Mucosa of rectum (tissue), 2 donors: ENCODE measurements at regions not wholly inside any gene's neighbourhood (a gene's known extent, or its start where the extent isn't known, plus 50 kb on each side); places are given as distances from the start of the nearest gene placed in this dataset.

Experiments
- H3K27ac ChIP-seq, 2 donors: one replicate each; pipeline ENCODE4 v1.7.0; 2013; ENCODE audit warnings: inconsistent platforms in 2 of 2, low read depth in 2 of 2, low read length in 2 of 2
- H3K27me3 ChIP-seq, 2 donors: one replicate each; pipeline ENCODE4 v1.7.0; 2013; ENCODE audit warnings: low read length in 2 of 2; ENCODE audit not compliant: control insufficient read depth in 2 of 2, insufficient read depth in 2 of 2
- H3K36me3 ChIP-seq, 2 donors: one replicate each; pipeline ENCODE4 v1.7.0; 2013; ENCODE audit warnings: low read length in 2 of 2; ENCODE audit not compliant: control insufficient read depth in 2 of 2, insufficient read depth in 2 of 2
- H3K4me1 ChIP-seq, 2 donors: one replicate each; pipeline ENCODE4 v1.7.0; 2013; ENCODE audit warnings: low read length in 2 of 2, mild to moderate bottlenecking in 1 of 2; ENCODE audit not compliant: control insufficient read depth in 2 of 2, insufficient read depth in 2 of 2
- H3K4me3 ChIP-seq, 2 donors: one replicate each; pipeline ENCODE4 v1.7.0; 2013; ENCODE audit warnings: low read length in 2 of 2
- H3K9ac ChIP-seq, 2 donors: one replicate each; pipeline ENCODE4 v1.7.0; 2013; ENCODE audit warnings: low read length in 2 of 2, low read depth in 1 of 2, mild to moderate bottlenecking in 1 of 2
- H3K9me3 ChIP-seq, 2 donors: one replicate each; pipeline ENCODE4 v1.7.0; 2013; ENCODE audit warnings: low read length in 2 of 2; ENCODE audit not compliant: control insufficient read depth in 2 of 2
- donor health status: healthy.
- donor health status: Normal muscosa, but diverticular disease.

- no peak overlapping the region for H3K9ac ChIP-seq
- no peak overlapping the region for H3K4me3 ChIP-seq
- H3K36me3 ChIP-seq: no peaks in the 10 kb centered on the region
- H3K27ac ChIP-seq: no peak overlapping the region
- peaks cover 0 to 3% of the 10 kb centered on the region in 2 donors for H3K9me3 ChIP-seq
- no peaks in the 10 kb centered on the region for H3K4me1 ChIP-seq
- H3K27me3 ChIP-seq: no peaks in the 10 kb centered on the region
These were observed 358.6 kb upstream of the CDH9 start for GRCh38 chr5:27396998-27397397.

- Histone ChIP-seq H3K9ac (no peak overlapping the region), H3K36me3 (no peaks in the 10 kb centered on the region)
These were observed 354.3 kb upstream of the CDH9 start for GRCh38 chr5:27392716-27393115.

GRCh38 chr5:27389696-27390095 lies 351.3 kb upstream of the CDH9 start:
- Histone ChIP-seq H3K4me3 (no peak overlapping the region), H3K9ac (no peak overlapping the region), H3K9me3 (peaks cover 3 to 5% of the 10 kb centered on the region in 2 donors), H3K36me3 (no peaks in the 10 kb centered on the region), H3K27me3 (no peaks in the 10 kb centered on the region), H3K27ac (no peak overlapping the region), H3K4me1 (no peaks in the 10 kb centered on the region)

More at GRCh38 chr5:27392716-27393115, 354.3 kb upstream of the CDH9 start:
- Histone ChIP-seq H3K27ac (no peak overlapping the region), H3K4me1 (no peaks in the 10 kb centered on the region), H3K4me3 (no peak overlapping the region), H3K27me3 (no peaks in the 10 kb centered on the region), H3K9me3 (peaks cover 0 to 5% of the 10 kb centered on the region in 2 donors)

- H3K27ac ChIP-seq: no peak overlapping the region
- no peaks in the 10 kb centered on the region for H3K27me3 ChIP-seq
- H3K9ac ChIP-seq: no peak overlapping the region
- H3K4me1 ChIP-seq: no peaks in the 10 kb centered on the region
- H3K9me3 ChIP-seq: peaks cover 3 to 5% of the 10 kb centered on the region in 2 donors
- H3K36me3 ChIP-seq: no peaks in the 10 kb centered on the region
- no peak overlapping the region for H3K4me3 ChIP-seq
These were observed 350.4 kb upstream of the CDH9 start for GRCh38 chr5:27388755-27389154.

- no peaks in the 10 kb centered on the region for H3K4me1 ChIP-seq
- no peaks in the 10 kb centered on the region for H3K27me3 ChIP-seq
- H3K9me3 ChIP-seq: peaks cover 3 to 5% of the 10 kb centered on the region in 2 donors
- H3K4me3 ChIP-seq: no peak overlapping the region
- no peaks in the 10 kb centered on the region for H3K36me3 ChIP-seq
- no peak overlapping the region for H3K27ac ChIP-seq
- no peak overlapping the region for H3K9ac ChIP-seq
These were observed 349.2 kb upstream of the CDH9 start for GRCh38 chr5:27387535-27388073.

GRCh38 chr5:27381686-27382085 lies 343.3 kb upstream of the CDH9 start:
- Histone ChIP-seq H3K9ac (no peak overlapping the region), H3K27ac (no peak overlapping the region), H3K4me3 (no peak overlapping the region), H3K9me3 (peaks cover 0 to 3% of the 10 kb centered on the region in 2 donors), H3K27me3 (no peaks in the 10 kb centered on the region), H3K4me1 (no peaks in the 10 kb centered on the region), H3K36me3 (no peaks in the 10 kb centered on the region)

- no peaks in the 10 kb centered on the region for H3K9me3 ChIP-seq
- H3K36me3 ChIP-seq: no peaks in the 10 kb centered on the region
- no peak overlapping the region for H3K9ac ChIP-seq
- H3K27ac ChIP-seq: no peak overlapping the region
- H3K4me1 ChIP-seq: no peaks in the 10 kb centered on the region
- H3K4me3 ChIP-seq: no peak overlapping the region
- no peaks in the 10 kb centered on the region for H3K27me3 ChIP-seq
These were observed 339.2 kb upstream of the CDH9 start for GRCh38 chr5:27377626-27378025.

- Histone ChIP-seq H3K36me3 (no peaks in the 10 kb centered on the region), H3K4me1 (no peaks in the 10 kb centered on the region), H3K4me3 (no peak overlapping the region), H3K9me3 (peaks cover 0 to 4% of the 10 kb centered on the region in 2 donors), H3K27ac (no peak overlapping the region), H3K27me3 (no peaks in the 10 kb centered on the region), H3K9ac (no peak overlapping the region)
These were observed 315.6 kb upstream of the CDH9 start for GRCh38 chr5:27353970-27354369.

- H3K27ac ChIP-seq: no peak overlapping the region
- H3K27me3 ChIP-seq: no peaks in the 10 kb centered on the region
- no peaks in the 10 kb centered on the region for H3K36me3 ChIP-seq
- no peak overlapping the region for H3K4me3 ChIP-seq
- no peaks in the 10 kb centered on the region for H3K4me1 ChIP-seq
- H3K9ac ChIP-seq: no peak overlapping the region
- peaks cover 0 to 4% of the 10 kb centered on the region in 2 donors for H3K9me3 ChIP-seq
These were observed 315.2 kb upstream of the CDH9 start for GRCh38 chr5:27353540-27353939.

- Histone ChIP-seq H3K4me1 (no peaks in the 10 kb centered on the region), H3K9ac (no peak overlapping the region), H3K4me3 (no peak overlapping the region), H3K27me3 (no peaks in the 10 kb centered on the region), H3K27ac (no peak overlapping the region), H3K9me3 (peaks cover 0 to 2% of the 10 kb centered on the region in 2 donors), H3K36me3 (no peaks in the 10 kb centered on the region)
These were observed 303.0 kb upstream of the CDH9 start for GRCh38 chr5:27341342-27341741.

GRCh38 chr5:27336817-27337216 lies 298.4 kb upstream of the CDH9 start:
- Histone ChIP-seq H3K27ac (no peak overlapping the region), H3K36me3 (no peaks in the 10 kb centered on the region), H3K27me3 (no peaks in the 10 kb centered on the region), H3K4me3 (no peak overlapping the region), H3K4me1 (no peaks in the 10 kb centered on the region), H3K9ac (no peak overlapping the region), H3K9me3 (peaks cover 0 to 2% of the 10 kb centered on the region in 2 donors)
